CD14-positive monocyte (primary cell): ENCODE measurements at regions not wholly inside any gene's neighbourhood (a gene's known extent, or its start where the extent isn't known, plus 50 kb on each side); places are given as distances from the start of the nearest gene placed in this dataset.

Experiments
- DNase-seq, 3 donors: peaks; one replicate each; pipeline ENCODE4 v3.0.0-alpha.2; 2011 to 2022
- H2AFZ ChIP-seq: 2 replicates; pipeline ENCODE4 v1.6.0; 2012; ENCODE audit warnings: mild to moderate bottlenecking, low read depth, low read length, inconsistent platforms; ENCODE audit not compliant: insufficient read depth, poor library complexity, severe bottlenecking
- H3K27ac ChIP-seq, 2 donors: 1 replicate in 1 of 2; 2 replicates in 1 of 2; pipeline ENCODE4 v1.5.1; 2012 to 2013; ENCODE audit warnings: low read length in 2 of 2, control low read depth in 1 of 2, inconsistent platforms in 1 of 2, low read depth in 1 of 2, mild to moderate bottlenecking in 1 of 2
- H3K27me3 ChIP-seq, 2 donors: one replicate each; pipeline versions ENCODE4 v1.6.0 to v1.6.1; 2011 to 2013; ENCODE audit warnings: low read length in 2 of 2; ENCODE audit not compliant: control insufficient read depth in 2 of 2, insufficient read depth in 2 of 2
- H3K36me3 ChIP-seq, 2 donors: replicated peaks in 1 of 2; 1 replicate in 1 of 2; 2 replicates in 1 of 2; pipeline versions ENCODE4 v1.5.1 to v1.6.1; 2012 to 2013; ENCODE audit warnings: low read length in 2 of 2, control low read depth in 1 of 2, inconsistent platforms in 1 of 2, mild to moderate bottlenecking in 1 of 2; ENCODE audit not compliant: insufficient read depth in 2 of 2, control insufficient read depth in 1 of 2
- H3K4me1 ChIP-seq, 2 donors: 1 replicate in 1 of 2; 2 replicates in 1 of 2; pipeline versions ENCODE4 v1.5.1 to v1.6.1; 2012 to 2013; ENCODE audit warnings: low read length in 2 of 2, control low read depth in 1 of 2, inconsistent platforms in 1 of 2, mild to moderate bottlenecking in 1 of 2, moderate library complexity in 1 of 2; ENCODE audit not compliant: insufficient read depth in 2 of 2, control insufficient read depth in 1 of 2
- H3K4me2 ChIP-seq: replicated peaks from 2 replicates; pipeline ENCODE3; 2012; ENCODE audit warnings: low read length, moderate library complexity, mild to moderate bottlenecking; ENCODE audit not compliant: poor library complexity, severe bottlenecking; ENCODE audit errors: extremely low read depth
- H3K4me3 ChIP-seq, 3 experiments: fragments of 200-600 bp in 1 of 3; sonication (generic) in 1 of 3; replicated peaks in 1 of 3; 1 replicate in 2 of 3; 2 replicates in 1 of 3; pipeline ENCODE4 v1.5.1; 2011 to 2013; ENCODE audit warnings: low read length in 3 of 3, mild to moderate bottlenecking in 3 of 3, control low read depth in 2 of 3, low read depth in 2 of 3, inconsistent platforms in 1 of 3, moderate library complexity in 1 of 3
- H3K79me2 ChIP-seq: 2 replicates; pipeline ENCODE4 v1.6.0; 2012; ENCODE audit warnings: mild to moderate bottlenecking, control low read depth, inconsistent platforms, low read length, moderate library complexity; ENCODE audit not compliant: insufficient read depth
- H3K9ac ChIP-seq: 2 replicates; pipeline ENCODE4 v1.6.0; 2017; ENCODE audit warnings: low read length, mild to moderate bottlenecking; ENCODE audit not compliant: insufficient read depth, poor library complexity, severe bottlenecking
- H3K9me3 ChIP-seq, 2 donors: replicated peaks in 1 of 2; 1 replicate in 1 of 2; 2 replicates in 1 of 2; pipeline versions ENCODE4 v1.5.1 to v1.6.1; 2012 to 2013; ENCODE audit warnings: low read length in 2 of 2, control low read depth in 1 of 2; ENCODE audit not compliant: control insufficient read depth in 1 of 2, insufficient read depth in 1 of 2
- H4K20me1 ChIP-seq: 2 replicates; pipeline ENCODE4 v1.6.0; 2012; ENCODE audit warnings: mild to moderate bottlenecking, low read length, control low read depth, moderate library complexity; ENCODE audit not compliant: insufficient read depth
- H3K27ac Mint-ChIP-seq, 7 donors: one replicate each; pipeline ENCODE4 v1.8.0; 2020; ENCODE audit warnings: mild to moderate bottlenecking in 7 of 7, mixed read lengths in 7 of 7, moderate library complexity in 6 of 7, inconsistent platforms in 2 of 7
- H3K27me3 Mint-ChIP-seq, 3 donors: one replicate each; pipeline ENCODE4 v1.8.0; 2021 to 2022; ENCODE audit warnings: low read depth in 3 of 3, mild to moderate bottlenecking in 3 of 3, mixed read lengths in 3 of 3, moderate library complexity in 3 of 3, inconsistent platforms in 1 of 3
- H3K36me3 Mint-ChIP-seq, 2 donors: one replicate each; pipeline ENCODE4 v1.8.0; 2020; ENCODE audit warnings: mixed read lengths in 2 of 2, inconsistent platforms in 1 of 2, mild to moderate bottlenecking in 1 of 2
- H3K4me1 Mint-ChIP-seq: one replicate; pipeline ENCODE4 v1.8.0; 2020; ENCODE audit warnings: mild to moderate bottlenecking, mixed read lengths
- H3K4me3 Mint-ChIP-seq, 2 donors: one replicate each; pipeline ENCODE4 v1.8.0; 2020; ENCODE audit warnings: mild to moderate bottlenecking in 2 of 2, mixed read lengths in 2 of 2, moderate library complexity in 1 of 2
- H3K9me3 Mint-ChIP-seq, 7 donors: one replicate each; pipeline ENCODE4 v1.8.0; 2020 to 2022; ENCODE audit warnings: mixed read lengths in 7 of 7, mild to moderate bottlenecking in 6 of 7, moderate library complexity in 6 of 7, inconsistent platforms in 2 of 7
- WGBS: methylation state at CpG from one replicate; pipeline ENCODE4 v1.1.5; 2013; ENCODE audit warnings: missing lambda C conversion rate; ENCODE audit not compliant: insufficient coverage; 5-methylcytosine and 5-hydroxymethylcytosine counted together
- intact Hi-C, 2 donors: fragments of 100-400 bp; cut with micrococcal nuclease; formaldehyde crosslinking; loops; one replicate each; pipeline versions ENCODE4 v1.15.0 to v1.15.1; 2023
- TF ChIP-seq, protein P1 (sequence below): fragments of 200-600 bp; IDR thresholded peaks from one replicate; pipeline ENCODE4 v1.8.0; 2022; ENCODE audit warnings: antibody characterized with exemption, mild to moderate bottlenecking

DNA sequence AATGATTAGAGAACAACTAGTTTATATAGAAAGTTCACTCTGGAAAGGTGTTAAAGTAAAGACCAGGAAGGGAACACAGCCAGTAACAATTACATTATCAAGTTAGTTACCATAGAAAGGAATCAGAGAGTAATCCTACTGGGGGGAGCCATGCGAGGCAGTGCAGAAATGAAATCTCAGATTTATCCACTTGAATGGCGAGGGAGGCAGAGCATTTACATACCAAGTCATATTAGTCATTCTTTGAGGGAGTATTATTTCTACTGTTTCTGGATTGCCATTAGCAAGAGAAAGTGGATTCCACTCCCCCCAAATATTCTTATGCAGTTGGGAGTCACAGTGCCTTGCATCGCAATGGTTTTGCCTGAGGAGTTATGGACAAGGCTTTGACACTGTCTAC lies 472.7 kb upstream of the TRIB2 start:
- Histone ChIP-seq H3K4me1 (no peaks in the 10 kb centered on the region), H3K27ac (no peak overlapping the region), H3K4me3 (no peak overlapping the region), H3K79me2 (no peaks in the 10 kb centered on the region), H3K9ac (no peak overlapping the region), H3K9me3 (no peaks in the 10 kb centered on the region), H3K4me2 (no peak overlapping the region), H2AFZ (no peak overlapping the region), H3K27me3 (no peaks in the 10 kb centered on the region), H4K20me1 (no peaks in the 10 kb centered on the region), H3K36me3 (no peaks in the 10 kb centered on the region)
- Mint-ChIP-seq H3K27ac (no peak overlapping the region), H3K4me1 (no peaks in the 10 kb centered on the region), H3K4me3 (no peak overlapping the region), H3K9me3 (peaks cover 0 to 4% (median 0%) of the 10 kb centered on the region in 7 donors), H3K27me3 (peaks cover 0 to 3% (median 2%) of the 10 kb centered on the region in 3 donors), H3K36me3 (no peaks in the 10 kb centered on the region)
- TF ChIP-seq, protein P1, sequence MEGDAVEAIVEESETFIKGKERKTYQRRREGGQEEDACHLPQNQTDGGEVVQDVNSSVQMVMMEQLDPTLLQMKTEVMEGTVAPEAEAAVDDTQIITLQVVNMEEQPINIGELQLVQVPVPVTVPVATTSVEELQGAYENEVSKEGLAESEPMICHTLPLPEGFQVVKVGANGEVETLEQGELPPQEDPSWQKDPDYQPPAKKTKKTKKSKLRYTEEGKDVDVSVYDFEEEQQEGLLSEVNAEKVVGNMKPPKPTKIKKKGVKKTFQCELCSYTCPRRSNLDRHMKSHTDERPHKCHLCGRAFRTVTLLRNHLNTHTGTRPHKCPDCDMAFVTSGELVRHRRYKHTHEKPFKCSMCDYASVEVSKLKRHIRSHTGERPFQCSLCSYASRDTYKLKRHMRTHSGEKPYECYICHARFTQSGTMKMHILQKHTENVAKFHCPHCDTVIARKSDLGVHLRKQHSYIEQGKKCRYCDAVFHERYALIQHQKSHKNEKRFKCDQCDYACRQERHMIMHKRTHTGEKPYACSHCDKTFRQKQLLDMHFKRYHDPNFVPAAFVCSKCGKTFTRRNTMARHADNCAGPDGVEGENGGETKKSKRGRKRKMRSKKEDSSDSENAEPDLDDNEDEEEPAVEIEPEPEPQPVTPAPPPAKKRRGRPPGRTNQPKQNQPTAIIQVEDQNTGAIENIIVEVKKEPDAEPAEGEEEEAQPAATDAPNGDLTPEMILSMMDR = no peak
- no CpG with 5 or more reads among the region's 3 CpGs for WGBS
- no peak for DNase-seq
- intact Hi-C loops = no loop called here

DNA sequence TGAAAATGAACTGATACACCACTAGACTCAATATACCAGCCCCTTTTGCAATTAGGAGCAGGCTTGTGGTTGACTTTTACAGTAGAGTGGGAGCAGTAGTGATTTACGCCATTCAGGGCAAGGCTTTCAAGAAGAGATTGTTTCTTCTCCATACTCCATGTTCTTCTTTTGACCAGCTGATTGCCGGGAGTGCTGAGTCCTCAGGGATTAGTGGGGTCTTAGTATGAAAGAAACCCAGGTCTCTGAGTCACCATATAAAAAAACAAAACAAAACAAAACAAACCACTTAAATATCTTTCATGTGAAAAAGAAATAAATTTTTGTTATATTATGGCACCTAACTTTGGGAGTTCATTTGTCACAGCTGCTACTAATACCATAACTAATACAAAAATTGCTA lies 465.6 kb upstream of the TRIB2 start:
- peaks cover 0 to 2% (median 1%) of the 10 kb centered on the region in 3 donors for H3K27me3 Mint-ChIP-seq
- WGBS = no CpG with 5 or more reads among the region's 2 CpGs

More for the DNA sequence above, 465.6 kb upstream of the TRIB2 start:
- Mint-ChIP-seq H3K36me3 (no peaks in the 10 kb centered on the region), H3K27ac (no peak overlapping the region), H3K4me1 (no peaks in the 10 kb centered on the region), H3K9me3 (peaks cover 0 to 4% (median 0%) of the 10 kb centered on the region in 7 donors), H3K4me3 (no peak overlapping the region)
- no peaks in the 10 kb centered on the region for H3K27me3 ChIP-seq
- TF ChIP-seq, protein P1 = no peak
- no peaks in the 10 kb centered on the region for H3K79me2 ChIP-seq
- no peak overlapping the region for H3K27ac ChIP-seq
- no peak for DNase-seq
- no peaks in the 10 kb centered on the region for H3K9me3 ChIP-seq
- no peaks in the 10 kb centered on the region for H3K36me3 ChIP-seq
- H3K9ac ChIP-seq = no peak overlapping the region
- H3K4me3 ChIP-seq = no peak overlapping the region
- H3K4me2 ChIP-seq = no peak overlapping the region
- no peaks in the 10 kb centered on the region for H4K20me1 ChIP-seq
- no peaks in the 10 kb centered on the region for H3K4me1 ChIP-seq
- H2AFZ ChIP-seq = no peak overlapping the region
- intact Hi-C loops = no loop called here
